H9 (cell line): ENCODE measurements at regions not wholly inside any gene's neighbourhood (a gene's known extent, or its start where the extent isn't known, plus 50 kb on each side); places are given as distances from the start of the nearest gene placed in this dataset.

ENCODE experiments used
- DNase-seq: peaks from one replicate; pipeline ENCODE4 v3.0.0-alpha.2; 2017
- H2AFZ ChIP-seq: one replicate; pipeline ENCODE4 v1.6.1; 2013; ENCODE audit warnings: mild to moderate bottlenecking, low read length, control low read depth, moderate library complexity
- H2AK5ac ChIP-seq: 2 replicates; pipeline ENCODE4 v1.6.1; 2013; ENCODE audit warnings: low read length, control low read depth, mixed read lengths; ENCODE audit not compliant: insufficient read length
- H2BK120ac ChIP-seq: one replicate; pipeline ENCODE4 v1.6.1; 2013; ENCODE audit warnings: low read depth, mild to moderate bottlenecking, low read length, control low read depth, inconsistent platforms; ENCODE audit not compliant: poor library complexity, severe bottlenecking
- H2BK12ac ChIP-seq: 2 replicates; pipeline ENCODE4 v1.6.1; 2013; ENCODE audit warnings: low read length, control low read depth, mixed read lengths, low read depth; ENCODE audit not compliant: insufficient read length
- H2BK15ac ChIP-seq: 2 replicates; pipeline ENCODE4 v1.6.1; 2013; ENCODE audit warnings: low read depth, low read length, control low read depth
- H2BK20ac ChIP-seq: one replicate; pipeline ENCODE4 v1.6.1; 2013; ENCODE audit warnings: low read depth, mild to moderate bottlenecking, low read length, control low read depth, inconsistent platforms; ENCODE audit not compliant: poor library complexity, severe bottlenecking
- H2BK5ac ChIP-seq: 2 replicates; pipeline ENCODE4 v1.6.1; 2013; ENCODE audit warnings: low read length, control low read depth, mixed read lengths; ENCODE audit not compliant: insufficient read length
- H3K14ac ChIP-seq: 2 replicates; pipeline ENCODE4 v1.6.1; 2013; ENCODE audit warnings: low read length, control low read depth; ENCODE audit not compliant: insufficient read depth
- H3K18ac ChIP-seq: 2 replicates; pipeline ENCODE4 v1.6.1; 2013; ENCODE audit warnings: low read depth, mild to moderate bottlenecking, mixed read lengths, low read length, control low read depth; ENCODE audit not compliant: insufficient read length
- H3K23ac ChIP-seq: 2 replicates; pipeline ENCODE4 v1.6.1; 2013; ENCODE audit warnings: low read length, control low read depth, mixed read lengths, low read depth; ENCODE audit not compliant: insufficient read length
- H3K23me2 ChIP-seq: 2 replicates; pipeline ENCODE4 v1.6.1; 2013; ENCODE audit warnings: low read depth, mild to moderate bottlenecking, mixed read lengths, low read length, control low read depth; ENCODE audit not compliant: insufficient read length, poor library complexity, severe bottlenecking
- H3K27ac ChIP-seq: 2 replicates; pipeline ENCODE4 v1.5.1; 2013; ENCODE audit warnings: low read length, control low read depth, mixed read lengths, low read depth; ENCODE audit not compliant: insufficient read length
- H3K27me3 ChIP-seq: 2 replicates; pipeline ENCODE4 v1.6.1; 2013; ENCODE audit warnings: low read length, control low read depth, inconsistent platforms; ENCODE audit not compliant: insufficient read depth
- H3K4ac ChIP-seq: 2 replicates; pipeline ENCODE4 v1.6.1; 2013; ENCODE audit warnings: low read depth, mild to moderate bottlenecking, control low read depth, inconsistent platforms, low read length, moderate library complexity
- H3K4me1 ChIP-seq: 2 replicates; pipeline ENCODE4 v1.6.1; 2013; ENCODE audit warnings: low read length, control low read depth, inconsistent platforms; ENCODE audit not compliant: insufficient read depth
- H3K4me2 ChIP-seq: 2 replicates; pipeline ENCODE4 v1.6.1; 2013; ENCODE audit warnings: low read length, control low read depth, mixed read lengths; ENCODE audit not compliant: insufficient read length, insufficient read depth
- H3K56ac ChIP-seq: 2 replicates; pipeline ENCODE4 v1.6.1; 2013; ENCODE audit warnings: low read depth, mild to moderate bottlenecking, mixed read lengths, low read length, control low read depth; ENCODE audit not compliant: insufficient read length
- H3K79me1 ChIP-seq: 2 replicates; pipeline ENCODE4 v1.6.1; 2013; ENCODE audit warnings: low read depth, mild to moderate bottlenecking, moderate library complexity, low read length, control low read depth, inconsistent platforms; ENCODE audit not compliant: insufficient read depth, poor library complexity, severe bottlenecking
- H3K79me2 ChIP-seq: 2 replicates; pipeline ENCODE4 v1.6.1; 2013; ENCODE audit warnings: low read length, control low read depth, inconsistent platforms; ENCODE audit not compliant: insufficient read depth
- H3K9ac ChIP-seq: 2 replicates; pipeline ENCODE4 v1.6.1; 2013; ENCODE audit warnings: low read length, control low read depth, mixed read lengths; ENCODE audit not compliant: insufficient read length; ENCODE audit errors: extremely low read depth
- H3K9me3 ChIP-seq: one replicate; pipeline ENCODE4 v1.6.1; 2013; ENCODE audit warnings: low read depth, low read length, inconsistent platforms; ENCODE audit not compliant: control insufficient read depth
- H3T11ph ChIP-seq: one replicate; pipeline ENCODE4 v1.6.1; 2013; ENCODE audit warnings: mild to moderate bottlenecking, low read length, control low read depth, inconsistent platforms
- H4K20me1 ChIP-seq: one replicate; pipeline ENCODE4 v1.6.1; 2013; ENCODE audit not compliant: control insufficient read depth, insufficient read length, insufficient read depth
- H4K5ac ChIP-seq: 2 replicates; pipeline ENCODE4 v1.6.1; 2013; ENCODE audit warnings: low read depth, mild to moderate bottlenecking, mixed read lengths, low read length, control low read depth; ENCODE audit not compliant: insufficient read length
- H4K8ac ChIP-seq: replicated peaks from 2 replicates; pipeline ENCODE4 v1.6.1; 2013; ENCODE audit warnings: low read length, control low read depth, mixed read lengths, low read depth; ENCODE audit not compliant: insufficient read length
- H4K91ac ChIP-seq: 2 replicates; pipeline ENCODE4 v1.6.1; 2013; ENCODE audit warnings: low read depth, mild to moderate bottlenecking, moderate library complexity, mixed read lengths, low read length, control low read depth; ENCODE audit not compliant: insufficient read length
- H3K27ac Mint-ChIP-seq, 3 experiments: 2 replicates in 2 of 3; 3 replicates in 1 of 3; pipeline ENCODE4 v1.8.0; 2020 to 2021; ENCODE audit warnings: mixed read lengths in 3 of 3, mild to moderate bottlenecking in 1 of 3, moderate library complexity in 1 of 3
- H3K27me3 Mint-ChIP-seq: 2 replicates; pipeline ENCODE4 v1.8.0; 2021; ENCODE audit warnings: low read depth, mild to moderate bottlenecking, moderate library complexity, mixed read lengths
- H3K36me3 Mint-ChIP-seq, 3 experiments: 2 replicates in 2 of 3; 3 replicates in 1 of 3; pipeline ENCODE4 v1.8.0; 2020 to 2021; ENCODE audit warnings: low read depth in 3 of 3, mixed read lengths in 3 of 3; ENCODE audit not compliant: insufficient read depth in 1 of 3
- H3K4me1 Mint-ChIP-seq, 2 experiments: 2 replicates each; pipeline ENCODE4 v1.8.0; 2020; ENCODE audit warnings: mixed read lengths in 2 of 2
- H3K4me3 Mint-ChIP-seq, 2 experiments: 2 replicates in 1 of 2; 3 replicates in 1 of 2; pipeline ENCODE4 v1.8.0; 2020 to 2021; ENCODE audit warnings: mild to moderate bottlenecking in 2 of 2, mixed read lengths in 2 of 2, moderate library complexity in 1 of 2
- H3K9me3 Mint-ChIP-seq, 2 experiments: 2 replicates in 1 of 2; 3 replicates in 1 of 2; pipeline ENCODE4 v1.8.0; 2020; ENCODE audit warnings: mild to moderate bottlenecking in 2 of 2, mixed read lengths in 2 of 2, moderate library complexity in 1 of 2
- CTCF ChIP-seq: fragments of 200-600 bp; sonication (generic); conservative IDR thresholded peaks from 3 replicates; pipeline ENCODE4 v1.8.0; 2021; ENCODE audit warnings: antibody characterized with exemption, mild to moderate bottlenecking
- WGBS: extraction: QIAGEN DNeasy Blood & Tissue Kit; methylation state at CpG from one replicate; pipeline ENCODE4 v1.1.7; 2013; ENCODE audit warnings: missing lambda C conversion rate, low lambda C conversion rate, mixed read lengths; ENCODE audit not compliant: insufficient read length; ENCODE audit errors: extremely low coverage; 5-methylcytosine and 5-hydroxymethylcytosine counted together

GRCh38 chr4:107270614-107271013, 234.5 kb upstream of the DKK2 start:
- H2BK20ac ChIP-seq, result no peak overlapping the region
- H4K5ac ChIP-seq, result no peak overlapping the region
- Mint-ChIP-seq H3K9me3 (no peaks in the 10 kb centered on the region), H3K4me3 (no peak overlapping the region), H3K4me1 (peaks cover 6 to 7% of the 10 kb centered on the region in 2 experiments; a peak in 3 of 4 replicates), H3K36me3 (no peaks in the 10 kb centered on the region), H3K27me3 (no peaks in the 10 kb centered on the region; the same call in 1 of the 2 replicates), H3K27ac (no peak overlapping the region; a peak in 1 of 7 replicates)
- no peaks in the 10 kb centered on the region for H3K9me3 ChIP-seq
- no peak for TF ChIP-seq CTCF
- no peak for DNase-seq
- H3K4me2 ChIP-seq, result no peak overlapping the region
- no peaks in the 10 kb centered on the region for H3K27me3 ChIP-seq
- H2BK5ac ChIP-seq, result no peak overlapping the region
- H4K20me1 ChIP-seq, result no peaks in the 10 kb centered on the region
- no peak overlapping the region for H3K9ac ChIP-seq
- H3K4me1 ChIP-seq, result no peaks in the 10 kb centered on the region
- no peaks in the 10 kb centered on the region for H3K79me1 ChIP-seq
- H3K4ac ChIP-seq, result no peak overlapping the region
- no CpG with 5 or more reads among the region's 3 CpGs for WGBS
- no peaks in the 10 kb centered on the region for H3K23me2 ChIP-seq
- H2BK15ac ChIP-seq, result no peak overlapping the region
- H2BK120ac ChIP-seq, result no peak overlapping the region
- H3T11ph ChIP-seq, result no peak overlapping the region
- no peak overlapping the region for H3K27ac ChIP-seq
- H3K14ac ChIP-seq, result no peak overlapping the region
- no peak overlapping the region for H4K91ac ChIP-seq
- H2BK12ac ChIP-seq, result no peak overlapping the region
- no peak overlapping the region for H2AFZ ChIP-seq
- no peak overlapping the region for H3K23ac ChIP-seq
- H3K79me2 ChIP-seq, result no peaks in the 10 kb centered on the region
- H2AK5ac ChIP-seq, result no peak overlapping the region
- H3K56ac ChIP-seq, result no peak overlapping the region
- H4K8ac ChIP-seq, result no peak overlapping the region
- no peak overlapping the region for H3K18ac ChIP-seq
